ENCODE measurements at regions not wholly inside any gene's neighbourhood (a gene's known extent, or its start where the extent isn't known, plus 50 kb on each side); places are given as distances from the start of the nearest gene placed in this dataset.
"Not testable (repeated sequence)": the region's sequence is repeated elsewhere in the genome, so short reads cannot be mapped to it uniquely, and the experiment has no call there.

DNA sequence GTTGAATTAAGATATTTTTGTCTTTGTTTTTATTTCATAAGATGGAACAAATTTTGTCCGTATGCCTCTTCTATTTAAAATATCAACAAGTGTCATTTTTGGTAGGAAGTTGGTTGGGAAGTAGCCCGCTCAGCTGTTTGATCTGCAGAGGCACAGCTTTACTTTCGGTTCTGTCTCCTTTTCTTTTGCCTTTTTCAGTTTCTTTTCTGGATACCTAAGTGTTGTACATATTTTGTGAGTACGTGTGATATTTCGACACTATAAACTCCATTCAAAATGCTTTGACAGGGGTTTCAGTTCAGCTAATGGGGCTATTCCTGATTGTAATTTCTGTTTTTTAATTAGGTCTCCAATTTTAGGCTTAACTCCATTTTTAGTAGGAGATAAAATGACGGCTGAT lies 1785.0 kb upstream of the LRRTM1 start:
- no peak for DNase-seq (ENCODE audit: low spot score)

DNA sequence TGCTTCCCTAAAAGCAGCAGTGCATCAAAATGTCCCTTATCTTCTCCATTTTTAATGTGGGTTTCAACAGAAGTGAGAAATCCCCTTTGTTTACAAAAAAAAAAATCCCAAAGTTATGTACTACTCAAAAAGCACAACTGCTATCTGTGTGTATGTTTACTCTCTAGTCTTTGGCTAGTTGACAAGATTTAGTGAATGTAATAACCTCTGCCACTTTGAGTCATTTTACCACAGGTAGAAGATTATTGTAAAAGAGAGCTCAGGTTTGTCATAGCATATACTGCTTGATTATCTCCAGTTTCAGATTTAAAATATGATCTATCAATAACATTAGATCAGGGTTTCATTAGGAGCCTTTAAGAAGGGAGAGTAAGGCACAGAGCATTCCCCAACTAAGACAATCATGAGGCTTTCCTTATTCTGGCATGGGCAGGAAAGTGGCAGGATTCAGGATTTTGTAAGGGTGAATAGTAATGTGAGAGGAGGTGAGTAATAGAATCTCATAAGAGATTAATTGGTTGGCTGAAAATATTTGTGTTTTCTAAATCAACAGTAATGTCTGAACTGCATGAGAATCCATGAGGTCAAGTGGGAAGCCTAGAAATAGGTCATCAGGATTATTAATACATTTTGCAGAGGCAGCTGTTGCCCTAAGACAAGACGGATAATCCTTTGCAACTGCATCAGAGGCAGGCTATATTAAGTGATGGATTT lies 1780.3 kb upstream of the LRRTM1 start:
- DNase-seq (ENCODE audit: low spot score) = no peak

DNA sequence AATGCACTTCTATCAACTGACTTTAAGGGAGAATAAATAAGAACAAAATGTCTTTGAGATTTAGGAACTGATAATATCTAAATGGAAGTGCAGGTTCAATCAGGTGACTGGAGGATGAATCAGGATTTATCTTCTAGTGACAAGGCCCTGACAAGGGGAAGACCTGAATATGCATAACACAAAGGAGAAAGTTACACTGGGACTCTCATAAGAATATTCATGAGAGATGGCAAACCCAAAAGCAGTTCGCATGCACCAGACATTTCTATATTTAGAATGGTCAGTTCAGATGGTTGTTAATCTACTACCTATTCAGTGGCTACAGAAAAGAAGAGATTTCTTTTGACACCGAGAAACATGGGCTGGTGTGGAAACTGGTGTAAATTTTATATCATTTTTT lies 1771.3 kb upstream of the LRRTM1 start:
- no peak for DNase-seq (ENCODE audit: low spot score)

- DNase-seq (ENCODE audit: low spot score) = no peak
Measured at GRCh38 chr2:82062463-82062862, 1757.9 kb upstream of the LRRTM1 start.

- no peak for DNase-seq (ENCODE audit: low spot score)
Measured at GRCh38 chr2:82055846-82056245, 1751.3 kb upstream of the LRRTM1 start.

GRCh38 chr2:82043867-82044266 lies 1739.3 kb upstream of the LRRTM1 start:
- no peak for DNase-seq (ENCODE audit: low spot score)

- no peak for DNase-seq (ENCODE audit: low spot score)
Measured at GRCh38 chr2:82027921-82028615, 1723.5 kb upstream of the LRRTM1 start.

GRCh38 chr2:82023710-82024109 lies 1719.2 kb upstream of the LRRTM1 start:
- no peak for DNase-seq (ENCODE audit: low spot score)

DNA sequence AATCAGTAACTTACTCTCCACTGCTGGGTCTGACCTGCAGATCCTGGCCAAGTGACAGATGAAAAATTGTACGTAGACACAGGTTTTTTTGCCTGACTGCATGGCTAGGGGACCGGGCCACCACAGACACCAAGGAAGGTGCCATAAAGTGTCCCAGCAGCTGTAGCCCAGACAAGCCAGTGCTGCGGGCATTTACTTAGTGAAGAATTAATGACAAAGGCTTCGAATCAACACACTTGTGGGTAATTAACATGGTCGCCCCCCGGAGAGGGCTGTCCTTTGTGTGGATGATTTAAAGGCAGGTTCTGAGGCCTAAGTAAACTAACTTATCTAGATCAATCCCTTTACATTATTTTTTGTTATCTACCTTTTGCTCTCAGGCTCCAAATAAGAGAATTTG lies 1709.1 kb upstream of the LRRTM1 start:
- no peak for DNase-seq (ENCODE audit: low spot score)

GRCh38 chr2:82007071-82007664 lies 1702.6 kb upstream of the LRRTM1 start:
- DNase-seq (ENCODE audit: low spot score) = no peak

DNA sequence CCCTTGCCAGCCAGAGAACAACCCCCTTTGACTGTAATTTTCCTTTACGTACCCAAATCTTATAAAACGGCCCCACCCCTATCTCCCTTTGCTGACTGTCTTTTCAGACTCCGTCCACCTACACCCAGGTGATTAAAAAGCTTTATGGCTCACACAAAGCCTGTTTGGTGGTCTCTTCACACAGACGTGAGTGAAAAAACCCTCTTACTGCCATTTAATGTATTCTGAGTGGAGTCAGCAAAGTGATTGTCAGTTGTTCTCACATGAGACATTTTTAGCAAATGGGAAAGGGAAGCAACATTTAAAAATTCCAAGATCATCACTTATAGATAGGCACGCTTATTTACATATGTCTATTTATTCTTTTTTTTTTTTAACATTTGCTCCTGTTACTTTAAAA lies 1701.3 kb upstream of the LRRTM1 start:
- DNase-seq (ENCODE audit: low spot score) = not testable (repeated sequence)

- DNase-seq (ENCODE audit: low spot score) = no peak
Measured at GRCh38 chr2:82001614-82002013, 1697.1 kb upstream of the LRRTM1 start.

GRCh38 chr2:82000606-82001005 lies 1696.1 kb upstream of the LRRTM1 start:
- no peak for DNase-seq (ENCODE audit: low spot score)

GRCh38 chr2:81996332-81996731 lies 1691.8 kb upstream of the LRRTM1 start:
- no peak for DNase-seq (ENCODE audit: low spot score)

GRCh38 chr2:81991282-81991681 lies 1686.7 kb upstream of the LRRTM1 start:
- DNase-seq (ENCODE audit: low spot score) = no peak

DNA sequence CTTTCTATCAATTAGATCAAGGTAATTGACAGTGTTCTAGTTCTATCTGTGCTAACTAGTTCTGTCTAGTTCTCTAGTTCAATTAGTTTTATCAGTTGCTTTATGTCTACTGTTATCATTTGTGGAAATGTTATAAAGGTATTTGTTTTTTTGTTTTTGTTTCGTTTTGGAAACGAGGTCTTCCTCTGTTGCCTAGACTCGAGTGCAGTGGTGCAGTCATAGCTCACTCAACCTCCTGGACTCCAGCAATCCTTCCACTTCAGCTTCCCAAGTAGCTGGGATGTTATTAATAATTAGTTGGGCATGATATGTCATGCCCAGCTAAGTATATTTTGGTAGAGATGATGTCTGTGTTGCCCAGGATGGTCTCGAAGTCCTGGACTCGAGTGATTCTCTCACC lies 1682.8 kb upstream of the LRRTM1 start:
- DNase-seq (ENCODE audit: low spot score) = no peak

GRCh38 chr2:81984969-81985637 lies 1680.6 kb upstream of the LRRTM1 start:
- no peak for DNase-seq (ENCODE audit: low spot score)

DNA sequence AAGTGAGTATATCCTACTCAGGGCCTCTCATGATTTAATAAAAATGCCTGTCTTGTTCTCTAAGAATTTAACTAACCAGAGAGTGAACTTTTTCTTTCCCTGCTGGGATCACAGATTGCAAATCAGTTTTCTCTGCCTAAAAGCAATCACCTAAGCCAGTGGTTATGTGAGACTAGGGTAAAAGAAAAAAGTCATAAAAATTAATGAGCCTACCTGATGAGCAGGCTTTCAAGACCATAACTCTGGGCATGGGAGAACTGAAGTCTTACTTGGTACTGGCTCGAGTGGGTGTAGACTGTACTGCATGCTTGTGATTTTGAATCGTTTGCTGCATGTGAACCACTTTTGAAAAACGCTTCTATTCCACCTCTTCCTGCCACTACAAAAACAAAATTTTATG lies 1677.0 kb upstream of the LRRTM1 start:
- DNase-seq (ENCODE audit: low spot score) = no peak

- DNase-seq (ENCODE audit: low spot score) = no peak
Measured at GRCh38 chr2:81979086-81979485, 1674.5 kb upstream of the LRRTM1 start.

DNA sequence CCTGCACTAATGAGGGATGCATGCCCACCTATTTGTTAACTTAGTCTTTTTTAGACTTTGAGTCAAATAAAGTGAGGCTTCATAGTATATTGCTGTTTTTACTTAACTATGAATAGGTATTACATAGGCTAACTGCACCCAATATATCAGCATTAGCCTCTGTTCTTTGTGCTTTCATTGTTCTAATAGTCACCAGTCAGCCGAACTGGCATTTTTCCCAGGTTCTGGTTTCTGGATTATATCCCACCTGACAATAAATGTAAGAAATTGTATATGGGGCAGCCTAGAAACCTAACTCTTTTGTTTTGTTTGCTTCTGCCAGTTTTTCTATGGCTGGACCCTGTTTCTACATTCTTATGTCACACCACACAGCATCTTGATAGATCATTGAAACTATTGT lies 1672.4 kb upstream of the LRRTM1 start:
- no peak for DNase-seq (ENCODE audit: low spot score)

DNA sequence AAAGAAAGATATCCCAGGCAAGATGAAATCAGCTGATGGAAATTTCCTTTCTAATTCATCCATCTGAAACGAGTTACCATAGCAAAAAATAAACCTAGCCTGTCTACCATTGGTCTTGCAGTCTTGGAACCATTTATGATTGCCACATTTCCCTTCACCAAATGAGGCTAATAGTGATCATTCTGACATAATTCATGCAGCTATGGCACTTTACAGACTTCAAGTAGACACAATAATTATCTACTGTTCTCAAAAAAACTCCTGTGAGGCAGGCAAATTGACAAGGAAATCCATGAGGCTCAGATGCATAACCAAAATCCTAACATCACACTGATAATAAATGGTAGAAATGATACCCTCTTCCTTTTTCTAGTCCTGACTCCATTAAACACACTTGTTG lies 1669.7 kb upstream of the LRRTM1 start:
- DNase-seq (ENCODE audit: low spot score) = no peak

DNA sequence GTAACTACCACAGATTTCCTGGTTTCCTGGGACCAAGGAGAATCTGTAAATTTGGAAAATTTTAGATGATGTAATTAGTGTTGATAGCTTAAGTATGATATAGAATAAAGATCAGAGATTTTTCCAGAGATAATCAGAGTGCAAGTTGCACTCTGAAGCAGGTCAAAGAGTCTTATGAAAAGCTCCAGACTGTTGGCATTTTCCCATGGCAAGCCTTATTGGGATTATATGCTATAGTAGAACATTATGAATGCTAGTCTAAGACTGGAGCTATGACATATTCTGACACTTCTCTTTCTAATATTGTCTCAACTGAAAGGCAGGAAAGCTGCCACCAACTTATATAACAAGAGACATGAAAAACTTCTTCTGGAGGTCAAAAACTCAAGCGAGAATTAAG lies 1638.3 kb upstream of the LRRTM1 start:
- no peak for DNase-seq (ENCODE audit: low spot score)

GRCh38 chr2:81942136-81942680 lies 1637.7 kb upstream of the LRRTM1 start:
- DNase-seq (ENCODE audit: low spot score) = no peak

Measured in CD4-positive, alpha-beta T cell treated with Interleukin-15 for 4 hours (primary cell).